Right lobe of liver (tissue), 4 donors: ENCODE measurements at regions not wholly inside any gene's neighbourhood (a gene's known extent, or its start where the extent isn't known, plus 50 kb on each side); places are given as distances from the start of the nearest gene placed in this dataset.

Experiments
- CTCF ChIP-seq, 4 donors: fragments of 200-600 bp in 3 of 4; fragments of 450-650 bp in 1 of 4; IDR thresholded peaks; one replicate each; pipeline versions ENCODE4 v1.5.1 to v1.8.0; 2016 to 2022; ENCODE audit warnings: antibody characterized with exemption in 4 of 4, mild to moderate bottlenecking in 2 of 4
- POLR2A ChIP-seq: fragments of 450-650 bp; IDR thresholded peaks from one replicate; pipeline ENCODE4 v1.6.1; 2017; ENCODE audit warnings: antibody characterized with exemption, mild to moderate bottlenecking
- donor health status: DM: no; HTN: no; CAD: no.
- donor health status: DM: no; HTN: no; CAD: no.
- donor health status: DM: no; HTN: yes; CAD: no.

GRCh38 chr12:76240281-76240680, 107.9 kb downstream of the BBS10 start:
- TF ChIP-seq CTCF (IDR thresholded peaks at IDR 0.05), result no peak
- no peak for TF ChIP-seq POLR2A
